ENCODE measurements at regions not wholly inside any gene's neighbourhood (a gene's known extent, or its start where the extent isn't known, plus 50 kb on each side); places are given as distances from the start of the nearest gene placed in this dataset.

- H3K9me3 ChIP-seq, result no peaks in the 10 kb centered on the region
- DNase-seq (ENCODE audit: extremely low spot score), result no peak
- TF ChIP-seq EP300 (IDR thresholded peaks at IDR 0.05), result no peak
- TF ChIP-seq POLR2A (IDR thresholded peaks at IDR 0.05; ENCODE audit: low read depth), result no peak
- TF ChIP-seq POLR2AphosphoS5 (IDR thresholded peaks at IDR 0.05), result no peak
- no peak for TF ChIP-seq CTCF (IDR thresholded peaks at IDR 0.05)
- intact Hi-C loops (cut with DNase I), result no loop called here
- H3K36me3 ChIP-seq, result no peaks in the 10 kb centered on the region
- H3K27ac ChIP-seq (replicated peaks in 1 of 4), result no peak overlapping the region
- peaks cover 0 to 15% (median 2%) of the 10 kb centered on the region in 4 donors for H3K4me1 ChIP-seq
- no peak overlapping the region for H3K4me3 ChIP-seq
- WGBS, result no CpG with 5 or more reads among the region's 4 CpGs
- H3K27me3 ChIP-seq, result no peaks in the 10 kb centered on the region
These were observed 56.6 kb downstream of the HLA-G start for GRCh38 chr6:29884261-29884660.

- Histone ChIP-seq H3K4me3 (peak overlapping the region in 2 of 4 donors; percentile 63 to 66), H3K36me3 (peaks cover 0 to 3% (median 0%) of the 10 kb centered on the region in 4 donors), H3K4me1 (peaks cover 0 to 15% (median 2%) of the 10 kb centered on the region in 4 donors), H3K9me3 (no peaks in the 10 kb centered on the region), H3K27me3 (no peaks in the 10 kb centered on the region), H3K27ac (replicated peaks in 1 of 4) (peak overlapping the region in 2 of 4 donors; percentile 87 to 93)
- no peak for TF ChIP-seq EP300 (IDR thresholded peaks at IDR 0.05)
- no peak for TF ChIP-seq CTCF (IDR thresholded peaks at IDR 0.05)
- no peak for TF ChIP-seq POLR2A (IDR thresholded peaks at IDR 0.05; ENCODE audit: low read depth)
- no peak for TF ChIP-seq POLR2AphosphoS5 (IDR thresholded peaks at IDR 0.05)
- WGBS, result no CpG with 5 or more reads among the region's 5 CpGs
- intact Hi-C loops (cut with DNase I), result loop anchor here (5.0 kb wide), 3 partner anchors 41 to 81 kb away; partner anchors contain the start of gene HLA-A
- DNase-seq (ENCODE audit: extremely low spot score), result no peak
These were observed 55.6 kb upstream of the HLA-A start for GRCh38 chr6:29886701-29887100.

- peaks cover 0 to 3% (median 0%) of the 10 kb centered on the region in 4 donors for H3K36me3 ChIP-seq
- no peaks in the 10 kb centered on the region for H3K9me3 ChIP-seq
- intact Hi-C loops (cut with DNase I), result loop anchor here (5.0 kb wide), 3 partner anchors 40 to 80 kb away; partner anchors contain the start of gene HLA-A
- no peak for TF ChIP-seq CTCF (IDR thresholded peaks at IDR 0.05)
- TF ChIP-seq POLR2AphosphoS5 (IDR thresholded peaks at IDR 0.05), result no peak
- no CpG with 5 or more reads among the region's 28 CpGs for WGBS
- peak overlapping the region in 3 of 4 donors; percentile 86 to 93 (median 87) for H3K27ac ChIP-seq (replicated peaks in 1 of 4)
- H3K4me1 ChIP-seq, result peaks cover 0 to 15% (median 2%) of the 10 kb centered on the region in 4 donors
- no peak for DNase-seq (ENCODE audit: extremely low spot score)
- no peaks in the 10 kb centered on the region for H3K27me3 ChIP-seq
- H3K4me3 ChIP-seq, result peak overlapping the region in 3 of 4 donors; percentile 55 to 66 (median 63)
These were observed 55.0 kb upstream of the HLA-A start for GRCh38 chr6:29887330-29887818.

- no peaks in the 10 kb centered on the region for H3K9me3 ChIP-seq
- intact Hi-C loops (cut with DNase I), result loop anchor here (5.0 kb wide), 3 partner anchors 39 to 79 kb away; partner anchors contain the start of gene HLA-A
- WGBS, result no CpG with 5 or more reads among the region's 101 CpGs
These were observed 54.2 kb upstream of the HLA-A start for GRCh38 chr6:29887819-29888776.

More at GRCh38 chr6:29887819-29888776, 54.2 kb upstream of the HLA-A start:
- Histone ChIP-seq H3K36me3 (peaks cover 0 to 3% (median 0%) of the 10 kb centered on the region in 4 donors), H3K27me3 (no peaks in the 10 kb centered on the region), H3K4me1 (peaks cover 0 to 15% (median 2%) of the 10 kb centered on the region in 4 donors), H3K27ac (replicated peaks in 1 of 4) (peak overlapping the region in 3 of 4 donors; percentile 86 to 93 (median 87)), H3K4me3 (peak overlapping the region in 3 of 4 donors; percentile 55 to 66 (median 63))
- no peak for DNase-seq (ENCODE audit: extremely low spot score)
- TF ChIP-seq EP300 (IDR thresholded peaks at IDR 0.05) (no peak), POLR2A (IDR thresholded peaks at IDR 0.05; ENCODE audit: low read depth) (no peak), CTCF (IDR thresholded peaks at IDR 0.05) (no peak), POLR2AphosphoS5 (IDR thresholded peaks at IDR 0.05) (peak in 1 of 2 donors; percentile 45)

Data from esophagus muscularis mucosa (tissue), 4 donors.